Hepatocyte (in vitro differentiated cells): ENCODE measurements at regions not wholly inside any gene's neighbourhood (a gene's known extent, or its start where the extent isn't known, plus 50 kb on each side); places are given as distances from the start of the nearest gene placed in this dataset.

Source experiments
- DNase-seq: peaks from one replicate; pipeline ENCODE4 v3.0.0-alpha.2; 2016; ENCODE audit warnings: low spot score
- H2AFZ ChIP-seq: fragments of 200-600 bp; sonication (generic); 2 replicates; pipeline ENCODE4 v1.6.0; 2016; ENCODE audit warnings: antibody characterized with exemption, mild to moderate bottlenecking
- H3K27ac ChIP-seq: fragments of 200-600 bp; sonication (generic); 2 replicates; pipeline ENCODE4 v1.5.1; 2016; ENCODE audit warnings: mild to moderate bottlenecking
- H3K27me3 ChIP-seq: fragments of 200-600 bp; sonication (generic); 2 replicates; pipeline ENCODE4 v1.6.1; 2016
- H3K36me3 ChIP-seq: fragments of 200-600 bp; sonication (generic); replicated peaks from 2 replicates; pipeline ENCODE4 v1.5.1; 2016; ENCODE audit warnings: low read depth; ENCODE audit not compliant: insufficient read depth
- H3K4me1 ChIP-seq: fragments of 200-600 bp; sonication (generic); 2 replicates; pipeline ENCODE4 v1.5.1; 2016; ENCODE audit warnings: mild to moderate bottlenecking, moderate library complexity; ENCODE audit not compliant: insufficient read depth
- H3K4me2 ChIP-seq: fragments of 200-600 bp; sonication (generic); 2 replicates; pipeline ENCODE4 v1.6.0; 2016
- H3K4me3 ChIP-seq: fragments of 200-600 bp; sonication (generic); 2 replicates; pipeline ENCODE4 v1.5.1; 2016; ENCODE audit warnings: mild to moderate bottlenecking
- H3K79me2 ChIP-seq: fragments of 200-600 bp; sonication (generic); 2 replicates; pipeline ENCODE4 v1.6.0; 2017; ENCODE audit warnings: mild to moderate bottlenecking
- H3K9me2 ChIP-seq: fragments of 200-600 bp; sonication (generic); replicated peaks from 2 replicates; pipeline ENCODE4 v1.6.0; 2017; ENCODE audit warnings: mild to moderate bottlenecking; ENCODE audit not compliant: insufficient read depth
- H3K9me3 ChIP-seq: fragments of 200-600 bp; sonication (generic); 2 replicates; pipeline ENCODE4 v1.5.1; 2016; ENCODE audit warnings: low read depth, mild to moderate bottlenecking
- H4K20me1 ChIP-seq: fragments of 200-600 bp; sonication (generic); 2 replicates; pipeline ENCODE4 v1.6.0; 2016; ENCODE audit warnings: mild to moderate bottlenecking; ENCODE audit not compliant: insufficient read depth, poor library complexity, severe bottlenecking
- CTCF ChIP-seq: fragments of 200-600 bp; sonication (generic); IDR thresholded peaks from 2 replicates; pipeline ENCODE4 v1.5.1; 2016; ENCODE audit warnings: antibody characterized with exemption, mild to moderate bottlenecking; ENCODE audit not compliant: poor library complexity
- EZH2 ChIP-seq: fragments of 200-600 bp; sonication (generic); IDR thresholded peaks from 2 replicates; pipeline ENCODE4 v1.6.1; 2016; ENCODE audit warnings: antibody characterized with exemption, mild to moderate bottlenecking, borderline replicate concordance
- EZH2phosphoT487 ChIP-seq: fragments of 200-600 bp; sonication (generic); IDR thresholded peaks from one replicate; pipeline ENCODE4 v1.6.1; 2018; ENCODE audit warnings: antibody characterized with exemption, mild to moderate bottlenecking, low read depth, moderate library complexity; ENCODE audit not compliant: unreplicated experiment, severe bottlenecking
- WGBS: methylation state at CpG from one replicate; pipeline ENCODE4 v1.1.6; 2016; ENCODE audit warnings: low lambda C conversion rate; ENCODE audit errors: missing lambda C conversion rate; 5-methylcytosine and 5-hydroxymethylcytosine counted together

GRCh38 chr4:123555807-123556273 is 159.2 kb downstream of the SPRY1 start:
- Histone ChIP-seq H3K4me3 (no peak overlapping the region), H3K36me3 (no peaks in the 10 kb centered on the region), H3K4me2 (peak overlapping the region; percentile 64), H2AFZ (peak overlapping the region; percentile 0), H3K9me3 (no peaks in the 10 kb centered on the region), H3K4me1 (peaks cover 46% of the 10 kb centered on the region), H3K79me2 (no peaks in the 10 kb centered on the region), H3K27ac (peak overlapping the region; percentile 94), H3K9me2 (no peaks in the 10 kb centered on the region), H4K20me1 (no peaks in the 10 kb centered on the region), H3K27me3 (no peaks in the 10 kb centered on the region)
- WGBS = 12% methylated on average over 6 of the region's 6 CpGs
- no peak for TF ChIP-seq EZH2
- no peak for TF ChIP-seq CTCF
- no peak for TF ChIP-seq EZH2phosphoT487
- DNase-seq = no peak

- Histone ChIP-seq H2AFZ (peak overlapping the region; percentile 0), H3K4me2 (peak overlapping the region; percentile 64)
Observed at GRCh38 chr4:123556526-123556925, 159.9 kb downstream of the SPRY1 start.

GRCh38 chr4:123557857-123558536 is 161.4 kb downstream of the SPRY1 start:
- Histone ChIP-seq H3K9me3 (no peaks in the 10 kb centered on the region), H3K27me3 (no peaks in the 10 kb centered on the region), H3K4me3 (no peak overlapping the region), H3K27ac (no peak overlapping the region), H3K36me3 (no peaks in the 10 kb centered on the region), H3K4me1 (peaks cover 46% of the 10 kb centered on the region), H3K4me2 (no peak overlapping the region), H3K9me2 (no peaks in the 10 kb centered on the region), H4K20me1 (no peaks in the 10 kb centered on the region), H3K79me2 (no peaks in the 10 kb centered on the region), H2AFZ (no peak overlapping the region)
- TF ChIP-seq EZH2 (no peak), CTCF (no peak), EZH2phosphoT487 (no peak)
- DNase-seq = no peak
- 79% methylated on average over 4 of the region's 4 CpGs for WGBS

More at GRCh38 chr4:123556526-123556925, 159.9 kb downstream of the SPRY1 start:
- DNase-seq = no peak
- Histone ChIP-seq H3K79me2 (no peaks in the 10 kb centered on the region), H3K27ac (peak overlapping the region; percentile 94), H3K36me3 (no peaks in the 10 kb centered on the region), H3K4me1 (peaks cover 46% of the 10 kb centered on the region), H3K9me2 (no peaks in the 10 kb centered on the region), H4K20me1 (no peaks in the 10 kb centered on the region), H3K9me3 (no peaks in the 10 kb centered on the region), H3K27me3 (no peaks in the 10 kb centered on the region), H3K4me3 (no peak overlapping the region)
- 82% methylated on average over 4 of the region's 4 CpGs for WGBS
- TF ChIP-seq CTCF (no peak), EZH2 (no peak), EZH2phosphoT487 (no peak)
